Activated CD4-positive, alpha-beta T cell treated with anti-CD3 and anti-CD28 coated beads, Interleukin-2, amount 10 ng/mL, durations not matched to agents 7 days and 5 days (primary cell): ENCODE measurements at regions not wholly inside any gene's neighbourhood (a gene's known extent, or its start where the extent isn't known, plus 50 kb on each side); places are given as distances from the start of the nearest gene placed in this dataset.
"Not testable (repeated sequence)": the region's sequence is repeated elsewhere in the genome, so short reads cannot be mapped to it uniquely, and the experiment has no call there.

Source experiments
- CTCF ChIA-PET: fragments of 350-600 bp; sonication (Branson Sonifier 250); formaldehyde crosslinking; loops from one replicate; lab custom pipeline; 2021; ENCODE audit warnings: antibody characterized with exemption; lab: Charles Lee
- POLR2A ChIA-PET: fragments of 350-600 bp; sonication (Branson Sonifier 250); formaldehyde crosslinking; loops from one replicate; lab custom pipeline; 2021; ENCODE audit warnings: antibody characterized with exemption; lab: Charles Lee
- DNase-seq: peaks from one replicate; pipeline ENCODE4 v3.0.0-alpha.2; 2020
- H3K27ac Mint-ChIP-seq: one replicate; pipeline ENCODE4 v1.8.0; 2021; ENCODE audit warnings: mild to moderate bottlenecking, moderate library complexity, mixed read lengths
- H3K27me3 Mint-ChIP-seq: one replicate; pipeline ENCODE4 v1.8.0; 2021; ENCODE audit warnings: mixed read lengths
- H3K36me3 Mint-ChIP-seq: one replicate; pipeline ENCODE4 v1.8.0; 2021; ENCODE audit warnings: low read depth, mixed read lengths
- H3K4me1 Mint-ChIP-seq: one replicate; pipeline ENCODE4 v1.8.0; 2021; ENCODE audit warnings: mixed read lengths
- H3K4me3 Mint-ChIP-seq: one replicate; pipeline ENCODE4 v1.8.0; 2021; ENCODE audit warnings: mild to moderate bottlenecking, moderate library complexity, mixed read lengths
- H3K9me3 Mint-ChIP-seq: one replicate; pipeline ENCODE4 v1.8.0; 2021; ENCODE audit warnings: mixed read lengths

- H3K27me3 Mint-ChIP-seq, POLR2A ChIA-PET, H3K9me3 Mint-ChIP-seq, H3K36me3 Mint-ChIP-seq, CTCF ChIA-PET, H3K27ac Mint-ChIP-seq, DNase-seq, H3K4me3 Mint-ChIP-seq, H3K4me1 Mint-ChIP-seq: not testable (repeated sequence)
Observed at GRCh38 chr4:103810308-103810707, 90.5 kb upstream of the TACR3 start.

GRCh38 chr4:103802766-103803165, 83.0 kb upstream of the TACR3 start:
- Mint-ChIP-seq H3K9me3 (no peaks in the 10 kb centered on the region), H3K36me3 (no peaks in the 10 kb centered on the region), H3K27ac (no peak overlapping the region), H3K4me1 (no peaks in the 10 kb centered on the region), H3K4me3 (no peak overlapping the region), H3K27me3 (no peaks in the 10 kb centered on the region)
- ChIA-PET POLR2A (no interaction called here), CTCF (no interaction called here)
- no peak for DNase-seq

GRCh38 chr4:103787057-103787456, 67.3 kb upstream of the TACR3 start:
- no peaks in the 10 kb centered on the region for H3K4me1 Mint-ChIP-seq
- CTCF ChIA-PET = no interaction called here
- DNase-seq = no peak
- no peaks in the 10 kb centered on the region for H3K27me3 Mint-ChIP-seq
- H3K9me3 Mint-ChIP-seq = peaks cover 3% of the 10 kb centered on the region
- no peak overlapping the region for H3K27ac Mint-ChIP-seq
- H3K36me3 Mint-ChIP-seq = no peaks in the 10 kb centered on the region
- POLR2A ChIA-PET = no interaction called here
- no peak overlapping the region for H3K4me3 Mint-ChIP-seq

GRCh38 chr4:103786593-103786992, 66.8 kb upstream of the TACR3 start:
- CTCF ChIA-PET = no interaction called here
- H3K4me1 Mint-ChIP-seq = no peaks in the 10 kb centered on the region
- H3K4me3 Mint-ChIP-seq = no peak overlapping the region
- H3K9me3 Mint-ChIP-seq = peaks cover 2% of the 10 kb centered on the region
- H3K36me3 Mint-ChIP-seq = no peaks in the 10 kb centered on the region
- POLR2A ChIA-PET = no interaction called here
- H3K27ac Mint-ChIP-seq = no peak overlapping the region
- H3K27me3 Mint-ChIP-seq = no peaks in the 10 kb centered on the region
- no peak for DNase-seq

GRCh38 chr4:103786014-103786413, 66.2 kb upstream of the TACR3 start:
- Mint-ChIP-seq H3K27ac (no peak overlapping the region), H3K36me3 (no peaks in the 10 kb centered on the region), H3K4me3 (no peak overlapping the region), H3K27me3 (no peaks in the 10 kb centered on the region), H3K4me1 (no peaks in the 10 kb centered on the region), H3K9me3 (peaks cover 2% of the 10 kb centered on the region)
- DNase-seq = no peak
- POLR2A ChIA-PET = no interaction called here
- CTCF ChIA-PET = no interaction called here

- no peaks in the 10 kb centered on the region for H3K27me3 Mint-ChIP-seq
- CTCF ChIA-PET = no interaction called here
- H3K4me1 Mint-ChIP-seq = no peaks in the 10 kb centered on the region
- DNase-seq = no peak
- POLR2A ChIA-PET = no interaction called here
- no peaks in the 10 kb centered on the region for H3K36me3 Mint-ChIP-seq
- no peaks in the 10 kb centered on the region for H3K9me3 Mint-ChIP-seq
- no peak overlapping the region for H3K4me3 Mint-ChIP-seq
- H3K27ac Mint-ChIP-seq = no peak overlapping the region
Observed at GRCh38 chr4:103778221-103778620, 58.4 kb upstream of the TACR3 start.

GRCh38 chr4:103774326-103774825, 54.6 kb upstream of the TACR3 start:
- ChIA-PET CTCF (no interaction called here), POLR2A (no interaction called here)
- H3K36me3 Mint-ChIP-seq = no peaks in the 10 kb centered on the region
- H3K9me3 Mint-ChIP-seq = no peaks in the 10 kb centered on the region
- H3K27me3 Mint-ChIP-seq = no peaks in the 10 kb centered on the region
- no peak overlapping the region for H3K4me3 Mint-ChIP-seq
- H3K27ac Mint-ChIP-seq = no peak overlapping the region
- no peak for DNase-seq
- H3K4me1 Mint-ChIP-seq = no peaks in the 10 kb centered on the region

GRCh38 chr4:103773691-103774231, 54.0 kb upstream of the TACR3 start:
- Mint-ChIP-seq H3K27me3 (no peaks in the 10 kb centered on the region), H3K9me3 (no peaks in the 10 kb centered on the region)

More at GRCh38 chr4:103773691-103774231, 54.0 kb upstream of the TACR3 start:
- Mint-ChIP-seq H3K4me3 (no peak overlapping the region), H3K4me1 (no peaks in the 10 kb centered on the region), H3K27ac (no peak overlapping the region), H3K36me3 (no peaks in the 10 kb centered on the region)
- ChIA-PET POLR2A (no interaction called here), CTCF (no interaction called here)
- no peak for DNase-seq
